GM10248 (cell line): ENCODE measurements at regions not wholly inside any gene's neighbourhood (a gene's known extent, or its start where the extent isn't known, plus 50 kb on each side); places are given as distances from the start of the nearest gene placed in this dataset.

ENCODE experiments used
- CTCF ChIA-PET: fragments of 300-600 bp; sonication (Branson Sonifier 250); formaldehyde crosslinking; extraction: SDS; loops from one replicate; lab custom pipeline; 2021; ENCODE audit warnings: antibody characterized with exemption; lab: Yijun Ruan, JAX
- POLR2A ChIA-PET: fragments of 350-650 bp; sonication (Branson Sonifier 250); formaldehyde crosslinking; extraction: SDS; loops from one replicate; lab custom pipeline; 2020; ENCODE audit warnings: antibody characterized with exemption; lab: Yijun Ruan, JAX
- DNase-seq: peaks from one replicate; pipeline ENCODE4 v3.0.0; 2012; ENCODE audit errors: extremely low spot score
- TF ChIP-seq, protein P1 (sequence below): IDR thresholded peaks from 2 replicates; pipeline ENCODE4 v1.5.1; 2012; ENCODE audit warnings: mild to moderate bottlenecking, low read depth; ENCODE audit errors: extremely low read depth, missing control alignments, control extremely low read depth

DNA sequence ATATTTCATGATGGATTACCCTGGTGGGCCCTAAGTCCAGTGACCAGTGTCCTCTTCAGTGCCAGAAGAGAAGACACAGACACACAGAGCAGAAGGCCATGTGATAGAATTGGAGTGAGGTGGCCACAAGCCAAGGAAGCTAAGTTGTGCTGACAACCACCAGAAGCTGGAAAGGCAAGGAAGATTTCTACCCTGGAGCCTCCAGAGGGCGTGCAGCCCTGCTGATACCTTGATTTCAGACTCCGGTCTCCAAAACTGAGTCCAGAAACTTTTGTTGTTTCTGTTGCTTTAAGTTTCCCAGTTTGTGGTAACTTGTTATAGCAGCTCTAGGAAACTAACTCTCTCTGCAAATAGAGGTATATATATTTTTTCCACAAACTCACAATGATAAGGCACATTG lies 396.6 kb upstream of the ASIC2 start:
- ChIA-PET CTCF (interaction anchor here (1.0 to 1.3 kb wide), 2 partner anchors 16 to 61 kb away, joined by 4 to 10 read pairs; no protein-coding TSS in a partner anchor), POLR2A (no interaction called here)
- TF ChIP-seq, protein P1, sequence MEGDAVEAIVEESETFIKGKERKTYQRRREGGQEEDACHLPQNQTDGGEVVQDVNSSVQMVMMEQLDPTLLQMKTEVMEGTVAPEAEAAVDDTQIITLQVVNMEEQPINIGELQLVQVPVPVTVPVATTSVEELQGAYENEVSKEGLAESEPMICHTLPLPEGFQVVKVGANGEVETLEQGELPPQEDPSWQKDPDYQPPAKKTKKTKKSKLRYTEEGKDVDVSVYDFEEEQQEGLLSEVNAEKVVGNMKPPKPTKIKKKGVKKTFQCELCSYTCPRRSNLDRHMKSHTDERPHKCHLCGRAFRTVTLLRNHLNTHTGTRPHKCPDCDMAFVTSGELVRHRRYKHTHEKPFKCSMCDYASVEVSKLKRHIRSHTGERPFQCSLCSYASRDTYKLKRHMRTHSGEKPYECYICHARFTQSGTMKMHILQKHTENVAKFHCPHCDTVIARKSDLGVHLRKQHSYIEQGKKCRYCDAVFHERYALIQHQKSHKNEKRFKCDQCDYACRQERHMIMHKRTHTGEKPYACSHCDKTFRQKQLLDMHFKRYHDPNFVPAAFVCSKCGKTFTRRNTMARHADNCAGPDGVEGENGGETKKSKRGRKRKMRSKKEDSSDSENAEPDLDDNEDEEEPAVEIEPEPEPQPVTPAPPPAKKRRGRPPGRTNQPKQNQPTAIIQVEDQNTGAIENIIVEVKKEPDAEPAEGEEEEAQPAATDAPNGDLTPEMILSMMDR, result no peak
- no peak for DNase-seq

DNA sequence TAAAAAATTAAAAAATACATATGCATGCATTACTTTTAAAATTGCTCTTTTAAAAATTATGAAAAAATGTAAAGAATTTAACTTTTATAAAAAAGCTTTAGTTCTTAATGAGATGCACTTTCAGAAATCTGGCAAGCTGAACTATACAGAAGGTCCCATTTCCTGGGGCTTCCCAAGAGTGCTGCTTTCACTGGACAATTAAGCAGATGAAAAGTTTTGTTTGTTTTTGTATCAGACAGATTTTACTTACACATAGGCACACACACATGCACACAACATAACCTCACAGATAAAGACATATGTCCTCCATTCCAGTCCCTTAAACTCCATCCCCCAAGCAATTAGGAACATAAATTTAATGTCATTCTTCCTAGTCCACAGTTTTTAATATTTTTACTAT lies 402.3 kb upstream of the ASIC2 start:
- TF ChIP-seq, protein P1, result no peak
- ChIA-PET POLR2A (no interaction called here), CTCF (interaction anchor here (1.0 to 2.3 kb wide), 3 partner anchors 12 to 55 kb away, joined by 3 to 12 read pairs (median 5); no protein-coding TSS in a partner anchor)
- no peak for DNase-seq

DNA sequence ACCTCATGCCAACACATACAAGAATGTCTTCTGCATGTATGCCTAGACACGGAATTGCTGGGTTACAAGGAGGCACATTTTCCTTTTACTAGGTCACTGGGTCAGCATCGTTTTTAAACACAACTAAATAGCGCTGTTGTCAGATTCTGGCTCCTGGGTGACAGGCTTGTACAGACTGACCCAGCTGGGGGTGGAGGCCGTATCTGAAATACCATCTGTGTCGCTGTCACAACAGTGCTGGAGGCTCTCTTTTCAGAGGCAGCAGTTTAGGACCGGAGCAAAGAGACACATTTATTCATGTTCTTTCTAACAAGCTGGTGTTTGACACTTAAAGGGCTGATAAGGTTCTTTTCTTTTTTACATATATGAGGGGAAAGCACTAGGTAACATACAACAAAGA lies 403.0 kb upstream of the ASIC2 start:
- TF ChIP-seq, protein P1, result no peak
- POLR2A ChIA-PET, result no interaction called here
- DNase-seq, result no peak
- CTCF ChIA-PET, result no interaction called here

DNA sequence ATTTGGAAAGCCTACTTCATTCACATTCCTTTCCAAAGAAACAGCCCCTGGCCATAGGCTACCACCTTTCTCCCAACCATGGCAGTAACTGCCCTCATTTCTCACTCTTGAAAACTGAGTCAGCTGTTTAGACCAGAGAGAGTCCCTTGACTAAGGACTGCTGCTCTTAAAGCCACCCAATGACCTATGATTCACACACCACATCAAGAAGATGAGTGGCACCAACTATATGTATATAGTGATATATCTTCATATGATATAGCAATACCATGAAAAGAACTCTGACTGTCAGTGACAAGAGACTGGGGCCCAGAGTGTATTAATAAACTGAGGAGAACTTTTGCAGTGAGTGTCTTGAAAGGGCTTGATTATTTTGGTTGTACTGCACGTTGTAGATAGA lies 404.5 kb upstream of the ASIC2 start:
- TF ChIP-seq, protein P1, result no peak
- DNase-seq, result no peak
- ChIA-PET POLR2A (no interaction called here), CTCF (no interaction called here)

DNA sequence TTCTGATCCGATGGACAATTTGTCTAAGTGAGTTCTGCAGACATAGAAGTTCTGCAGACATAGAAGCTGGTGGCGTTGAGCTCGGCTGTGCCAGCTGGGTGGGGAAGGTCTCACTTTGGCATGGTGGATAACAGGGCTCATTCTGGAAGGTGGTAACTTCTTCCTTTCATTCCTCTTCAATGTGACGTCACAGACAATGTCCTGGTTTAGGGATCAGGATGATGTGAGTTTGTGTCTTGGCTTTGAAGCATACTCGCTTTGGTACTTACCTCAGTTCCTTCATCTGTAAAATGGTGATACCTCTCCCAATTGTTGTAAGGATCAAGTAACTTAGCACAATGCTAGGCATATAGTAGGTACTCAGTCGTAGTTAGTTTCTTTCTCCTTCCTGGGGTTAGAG lies 408.8 kb upstream of the ASIC2 start:
- TF ChIP-seq, protein P1, result no peak
- DNase-seq, result no peak
- POLR2A ChIA-PET, result no interaction called here
- CTCF ChIA-PET, result no interaction called here

DNA sequence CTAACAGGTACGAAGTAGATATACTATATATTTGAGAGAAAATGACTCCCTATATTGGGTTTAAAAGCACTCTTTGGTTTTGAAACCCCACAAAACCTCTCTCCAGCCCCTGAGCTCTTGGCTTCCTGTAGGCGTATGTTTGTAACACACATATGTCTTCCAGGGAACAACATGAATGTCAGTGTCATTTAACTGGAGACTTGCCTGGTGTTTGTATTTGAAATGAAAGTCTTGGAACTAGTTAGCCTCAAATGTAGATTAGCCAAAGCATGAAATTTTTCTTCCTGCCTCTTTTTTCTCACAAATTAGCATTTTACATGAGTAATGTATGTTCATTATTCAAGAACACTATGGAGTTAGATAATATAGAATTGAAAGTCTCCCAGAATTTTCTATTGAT lies 411.8 kb upstream of the ASIC2 start:
- CTCF ChIA-PET, result no interaction called here

More for the DNA sequence above, 411.8 kb upstream of the ASIC2 start:
- POLR2A ChIA-PET, result no interaction called here
- DNase-seq, result no peak
- TF ChIP-seq, protein P1, result no peak
